Astrocyte of the cerebellum (primary cell): ENCODE measurements at regions not wholly inside any gene's neighbourhood (a gene's known extent, or its start where the extent isn't known, plus 50 kb on each side); places are given as distances from the start of the nearest gene placed in this dataset.

Source experiments
- DNase-seq: peaks from one replicate; pipeline ENCODE4 v3.0.0-alpha.2; 2011; ENCODE audit warnings: low read depth
- H3K4me3 ChIP-seq: 2 replicates; pipeline ENCODE4 v1.5.1; 2011; ENCODE audit warnings: mild to moderate bottlenecking, low read depth, low read length, moderate library complexity
- in situ Hi-C: cut with HindIII; loops from 2 replicates; pipeline ENCODE4 v1.10.0; 2017; ENCODE audit warnings: low sequenced_read_pairs
- TF ChIP-seq, protein P1 (sequence below): IDR thresholded peaks from 2 replicates; pipeline ENCODE4 v1.5.1; 2012; ENCODE audit warnings: low read length, low read depth, moderate library complexity, mild to moderate bottlenecking; ENCODE audit errors: missing control alignments

- DNase-seq: no peak
- in situ Hi-C loops: no loop called here
- no peak overlapping the region for H3K4me3 ChIP-seq
- TF ChIP-seq, protein P1, sequence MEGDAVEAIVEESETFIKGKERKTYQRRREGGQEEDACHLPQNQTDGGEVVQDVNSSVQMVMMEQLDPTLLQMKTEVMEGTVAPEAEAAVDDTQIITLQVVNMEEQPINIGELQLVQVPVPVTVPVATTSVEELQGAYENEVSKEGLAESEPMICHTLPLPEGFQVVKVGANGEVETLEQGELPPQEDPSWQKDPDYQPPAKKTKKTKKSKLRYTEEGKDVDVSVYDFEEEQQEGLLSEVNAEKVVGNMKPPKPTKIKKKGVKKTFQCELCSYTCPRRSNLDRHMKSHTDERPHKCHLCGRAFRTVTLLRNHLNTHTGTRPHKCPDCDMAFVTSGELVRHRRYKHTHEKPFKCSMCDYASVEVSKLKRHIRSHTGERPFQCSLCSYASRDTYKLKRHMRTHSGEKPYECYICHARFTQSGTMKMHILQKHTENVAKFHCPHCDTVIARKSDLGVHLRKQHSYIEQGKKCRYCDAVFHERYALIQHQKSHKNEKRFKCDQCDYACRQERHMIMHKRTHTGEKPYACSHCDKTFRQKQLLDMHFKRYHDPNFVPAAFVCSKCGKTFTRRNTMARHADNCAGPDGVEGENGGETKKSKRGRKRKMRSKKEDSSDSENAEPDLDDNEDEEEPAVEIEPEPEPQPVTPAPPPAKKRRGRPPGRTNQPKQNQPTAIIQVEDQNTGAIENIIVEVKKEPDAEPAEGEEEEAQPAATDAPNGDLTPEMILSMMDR: no peak
These were observed 1309.7 kb downstream of the ROBO2 start for GRCh38 chr3:78349571-78349970.

- H3K4me3 ChIP-seq: no peak overlapping the region
- no peak for DNase-seq
- TF ChIP-seq, protein P1: no peak
- in situ Hi-C loops: no loop called here
These were observed 1311.4 kb downstream of the ROBO2 start for GRCh38 chr3:78351334-78351733.

DNA sequence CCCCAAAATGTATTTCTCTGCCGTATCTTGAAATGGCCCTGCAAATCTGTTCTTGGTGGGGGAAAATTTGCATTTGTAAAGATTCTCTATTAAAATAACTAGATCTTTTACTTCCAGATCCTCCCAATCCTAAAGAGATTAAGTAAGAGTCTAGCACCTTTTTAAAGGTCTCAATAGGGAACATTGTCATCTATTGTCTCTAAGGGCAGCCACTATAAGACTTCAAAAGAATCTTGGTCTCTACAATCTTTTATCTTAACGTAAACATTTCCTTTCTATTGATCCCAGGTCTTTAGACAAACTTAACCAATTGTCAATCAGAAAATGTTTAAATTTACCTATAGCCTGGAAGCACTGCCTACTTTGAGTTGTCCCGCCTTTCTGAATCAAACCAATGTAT is 1313.3 kb downstream of the ROBO2 start:
- TF ChIP-seq, protein P1: no peak
- H3K4me3 ChIP-seq: no peak overlapping the region
- in situ Hi-C loops: no loop called here
- no peak for DNase-seq

DNA sequence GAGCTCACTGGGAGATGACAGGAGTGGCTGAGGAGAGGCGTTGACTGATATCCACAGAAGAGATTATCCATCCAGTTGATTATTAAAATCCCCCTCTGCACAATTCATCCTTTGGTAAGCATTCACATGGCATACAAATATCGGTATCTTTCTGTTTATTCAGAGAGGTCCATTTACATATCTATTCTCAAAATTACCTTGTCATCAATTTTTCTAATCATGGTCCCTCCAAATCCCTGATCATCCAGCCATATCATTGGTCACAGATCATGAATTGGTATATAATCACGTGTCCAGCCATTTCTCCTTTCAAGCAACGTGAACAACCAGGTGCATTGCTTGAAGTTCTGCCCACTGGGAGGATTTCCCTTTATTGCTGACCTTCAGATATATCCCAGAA is 1321.0 kb downstream of the ROBO2 start:
- no peak overlapping the region for H3K4me3 ChIP-seq
- in situ Hi-C loops: loop anchor here (10.0 kb wide), 1 partner anchor 64 kb away; no protein-coding TSS in a partner anchor
- TF ChIP-seq, protein P1: no peak
- no peak for DNase-seq

DNA sequence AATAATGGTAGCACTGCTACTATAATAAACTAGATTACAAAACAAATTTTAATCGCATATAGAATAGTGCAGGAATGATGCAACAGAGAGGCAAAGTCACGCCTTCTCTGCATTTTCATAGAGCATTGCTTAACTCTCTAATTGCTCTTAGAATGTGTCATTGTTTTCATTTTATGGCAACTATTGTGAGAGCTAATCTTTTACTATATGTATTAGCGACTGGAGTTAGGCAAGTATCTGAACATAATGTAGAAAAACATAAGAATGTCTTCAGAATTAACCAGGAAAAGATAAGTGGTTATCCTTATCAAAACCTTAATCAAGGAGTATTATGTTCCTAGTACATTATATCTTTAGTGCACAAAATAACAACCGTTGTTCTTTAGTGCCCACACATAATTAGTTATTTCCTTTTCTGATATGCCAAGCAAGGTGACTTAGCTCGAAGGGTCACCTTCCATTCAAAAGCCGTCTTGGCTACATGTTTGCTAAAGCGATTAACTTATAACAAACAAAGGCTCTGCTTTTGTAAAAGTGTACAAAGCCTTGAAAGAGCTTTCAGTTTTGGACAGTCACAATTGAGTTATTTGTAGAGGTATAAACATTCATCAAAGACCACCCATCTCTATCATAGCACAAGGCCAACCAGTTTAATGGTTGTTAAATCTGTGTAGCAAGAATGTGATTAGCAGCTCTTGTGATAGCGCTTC is 1328.9 kb downstream of the ROBO2 start:
- no peak for DNase-seq
- TF ChIP-seq, protein P1: no peak
- in situ Hi-C loops: loop anchor here (10.0 kb wide), 1 partner anchor 56 kb away; no protein-coding TSS in a partner anchor
- H3K4me3 ChIP-seq: no peak overlapping the region

DNA sequence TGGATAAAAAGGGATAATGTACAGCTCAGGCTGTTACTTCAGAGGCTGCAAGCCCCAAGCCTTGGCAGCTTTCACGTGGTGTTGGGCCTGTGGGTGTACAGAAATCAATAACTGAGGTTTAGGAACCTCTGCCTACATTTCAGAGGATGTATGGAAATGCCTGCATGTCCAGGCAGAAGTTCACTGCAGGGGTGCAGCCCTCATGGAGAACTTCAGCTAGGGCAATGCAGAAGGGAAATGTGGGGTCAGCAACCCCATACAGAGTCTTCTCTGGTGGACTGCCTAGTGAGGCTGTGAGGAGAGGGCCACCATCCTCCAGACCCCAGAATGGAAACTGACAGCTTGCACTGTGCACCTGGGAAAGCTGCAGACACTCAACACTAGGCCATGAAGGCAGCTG is 1350.3 kb downstream of the ROBO2 start:
- TF ChIP-seq, protein P1: no peak
- in situ Hi-C loops: no loop called here
- H3K4me3 ChIP-seq: no peak overlapping the region
- DNase-seq: no peak
